ENCODE measurements at regions not wholly inside any gene's neighbourhood (a gene's known extent, or its start where the extent isn't known, plus 50 kb on each side); places are given as distances from the start of the nearest gene placed in this dataset.
A peak's percentile ranks its signal among the peaks of the same experiment; 100 is the strongest.

DNA sequence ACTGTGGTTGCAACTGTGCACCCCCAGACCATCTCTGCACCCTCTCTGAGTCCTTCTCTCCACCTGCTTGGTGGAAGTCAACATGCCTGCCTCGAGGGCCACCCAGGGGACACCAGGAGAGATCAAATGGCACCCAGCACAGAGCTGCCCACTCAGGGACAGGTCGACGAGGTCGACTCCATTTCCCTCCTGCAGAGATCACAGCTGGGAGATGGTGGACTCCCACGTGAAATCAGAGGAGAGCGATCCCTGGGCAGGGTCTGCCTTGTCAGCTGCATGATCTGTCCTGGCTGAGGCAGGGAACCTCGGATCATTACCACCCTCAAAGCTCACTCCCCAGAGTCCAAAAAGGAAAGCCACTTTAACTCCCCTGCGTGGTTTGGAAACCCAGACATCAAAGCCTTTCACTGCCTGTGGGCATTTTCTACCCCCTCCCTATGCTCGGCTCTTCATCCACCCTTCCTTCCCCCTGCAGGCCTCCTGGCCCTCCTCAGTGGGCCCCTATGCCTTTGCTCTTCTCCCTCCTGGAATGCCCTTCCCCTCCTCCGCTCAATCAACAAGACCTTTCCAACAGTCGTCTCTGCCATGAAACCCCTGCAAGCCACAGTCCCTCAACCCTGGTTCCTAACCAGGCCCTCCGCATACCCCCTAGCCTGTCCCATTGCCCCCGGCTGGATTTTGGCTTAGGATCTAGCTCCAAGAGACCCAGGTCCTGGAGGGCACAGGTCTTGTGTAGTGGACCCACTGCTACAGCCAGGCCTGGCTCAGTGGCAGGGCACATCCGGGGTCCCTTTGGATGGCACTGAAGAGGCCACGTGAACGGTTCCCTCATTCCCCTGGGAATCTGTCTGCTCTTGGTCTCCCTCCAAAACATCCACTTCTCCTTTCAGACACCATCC is 103.8 kb upstream of the RPL38 start:
- no peak for DNase-seq (ENCODE audit: low spot score)
- in situ Hi-C loops (cut with HindIII; ENCODE audit: low sequenced_read_pairs), result no loop called here

DNA sequence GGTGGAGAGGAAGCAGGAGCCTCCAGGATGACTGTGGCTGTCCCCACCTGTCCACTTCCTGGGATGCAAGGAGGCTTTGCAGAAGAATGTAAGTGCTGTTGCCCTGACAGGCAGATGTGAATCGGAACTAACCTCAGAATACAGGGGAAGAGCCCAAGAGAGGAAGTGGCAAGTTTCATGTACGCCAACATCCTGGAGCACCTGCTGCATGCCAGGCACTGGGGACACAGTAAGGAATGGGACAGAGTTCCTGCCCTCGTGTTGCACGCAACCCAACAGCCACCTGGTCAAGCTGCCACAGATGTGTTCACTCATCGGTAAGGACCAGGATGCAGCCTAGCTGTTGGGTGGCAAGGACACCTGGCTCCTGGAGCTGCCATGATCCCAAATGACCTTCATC is 98.6 kb upstream of the RPL38 start:
- in situ Hi-C loops (cut with HindIII; ENCODE audit: low sequenced_read_pairs), result no loop called here
- no peak for DNase-seq (ENCODE audit: low spot score)

GRCh38 chr17:74107107-74107506 is 96.4 kb upstream of the RPL38 start:
- no peak for DNase-seq (ENCODE audit: low spot score)
- in situ Hi-C loops (cut with HindIII; ENCODE audit: low sequenced_read_pairs), result no loop called here

DNA sequence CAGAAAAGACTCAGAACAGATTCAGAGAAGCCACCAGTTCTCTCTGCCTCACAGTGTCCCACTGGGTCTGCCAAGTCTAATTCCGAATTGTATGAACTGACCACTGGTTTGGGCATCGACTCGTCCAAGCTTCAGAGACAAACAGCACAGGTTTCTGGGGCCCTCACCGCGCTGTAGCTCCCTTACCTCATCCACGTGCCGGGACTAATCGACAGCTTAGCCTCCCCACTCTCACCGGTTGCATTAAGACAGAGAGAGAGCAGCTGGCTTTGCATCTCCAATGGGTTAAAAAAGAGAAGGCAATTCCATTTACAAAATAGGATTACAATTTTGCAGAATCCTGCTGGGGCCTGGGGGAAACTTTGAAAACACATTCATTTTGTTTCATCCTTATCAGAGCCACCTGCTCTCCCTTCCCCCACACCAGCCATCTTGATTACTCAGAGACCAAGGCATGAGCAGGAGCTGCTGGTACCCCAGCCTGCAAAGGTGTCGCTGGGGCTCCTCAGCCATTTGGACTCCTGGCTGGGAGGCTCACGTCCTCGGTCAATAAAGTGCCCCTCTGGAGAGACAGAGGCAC is 95.3 kb upstream of the RPL38 start:
- in situ Hi-C loops (cut with HindIII; ENCODE audit: low sequenced_read_pairs), result no loop called here
- DNase-seq (ENCODE audit: low spot score), result no peak

- no peak for DNase-seq (ENCODE audit: low spot score)
- in situ Hi-C loops (cut with HindIII; ENCODE audit: low sequenced_read_pairs), result no loop called here
These were observed 93.0 kb upstream of the RPL38 start for GRCh38 chr17:74110467-74110866.

DNA sequence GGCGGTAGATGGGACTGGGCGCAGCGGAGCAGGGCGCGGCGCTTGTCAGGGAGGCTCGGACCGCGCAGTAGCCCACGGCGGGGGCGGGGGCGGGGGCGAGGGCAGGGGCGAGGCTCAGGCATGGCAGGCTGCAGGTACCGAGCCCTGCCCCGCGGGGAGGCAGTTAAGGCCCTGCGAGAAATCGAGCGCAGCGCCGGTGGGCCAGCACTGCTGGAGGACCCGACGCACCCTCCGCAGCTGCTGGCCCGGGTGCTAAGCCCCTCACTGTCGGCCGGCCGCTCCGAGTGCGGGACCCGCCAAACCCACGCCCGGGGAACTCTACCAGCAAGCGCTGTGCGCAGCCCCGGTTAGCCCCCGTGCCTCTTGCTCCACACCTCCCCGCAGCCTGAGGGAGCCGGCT is 90.2 kb upstream of the RPL38 start:
- in situ Hi-C loops (cut with HindIII; ENCODE audit: low sequenced_read_pairs), result no loop called here

DNA sequence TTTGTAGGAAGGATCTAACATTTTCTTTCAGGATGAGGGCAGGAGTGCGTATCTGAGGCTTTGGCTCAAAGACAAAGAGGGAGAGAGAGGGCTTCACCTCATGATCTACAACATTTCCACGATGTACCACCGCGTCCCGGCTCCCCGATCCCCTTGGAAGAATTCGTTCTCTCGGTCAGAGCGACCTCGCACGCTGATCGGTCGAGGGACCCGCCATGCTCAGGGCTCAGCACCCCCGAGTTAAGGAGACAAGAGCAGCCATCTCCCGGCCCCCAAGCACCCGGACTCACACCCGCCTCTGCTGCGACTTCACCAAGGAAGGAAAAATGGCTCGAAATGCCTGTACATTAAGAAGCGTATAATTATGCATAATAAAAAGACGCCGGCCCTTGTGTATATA is 89.5 kb upstream of the RPL38 start:
- in situ Hi-C loops (cut with HindIII; ENCODE audit: low sequenced_read_pairs), result no loop called here
- DNase-seq (ENCODE audit: low spot score), result no peak

More for the DNA sequence above, 90.2 kb upstream of the RPL38 start:
- no peak for DNase-seq (ENCODE audit: low spot score)

- in situ Hi-C loops (cut with HindIII; ENCODE audit: low sequenced_read_pairs), result no loop called here
These were observed 88.5 kb upstream of the RPL38 start for GRCh38 chr17:74114881-74115470.

DNA sequence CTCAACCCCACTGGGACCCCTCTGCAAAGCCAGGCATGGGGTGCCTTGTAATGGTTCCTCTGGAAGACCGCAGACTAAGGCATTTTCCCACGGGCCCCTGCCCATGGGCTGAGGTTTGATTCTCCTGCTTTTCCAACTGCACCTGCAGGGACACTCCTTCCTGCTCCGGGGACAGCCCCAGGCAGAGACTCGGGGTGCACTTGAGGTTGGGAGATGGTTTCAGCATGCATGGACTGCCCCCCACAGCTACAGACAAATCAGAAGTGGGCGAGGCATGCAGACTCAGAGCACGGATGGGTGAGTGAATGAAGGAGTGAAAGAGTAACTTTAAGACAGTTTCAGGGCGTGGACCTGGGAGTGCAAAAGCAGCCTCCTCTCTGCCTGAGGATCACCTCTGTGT is 87.9 kb upstream of the RPL38 start:
- DNase-seq (ENCODE audit: low spot score), result no peak
- in situ Hi-C loops (cut with HindIII; ENCODE audit: low sequenced_read_pairs), result no loop called here

More at GRCh38 chr17:74114881-74115470, 88.5 kb upstream of the RPL38 start:
- no peak for DNase-seq (ENCODE audit: low spot score)

DNA sequence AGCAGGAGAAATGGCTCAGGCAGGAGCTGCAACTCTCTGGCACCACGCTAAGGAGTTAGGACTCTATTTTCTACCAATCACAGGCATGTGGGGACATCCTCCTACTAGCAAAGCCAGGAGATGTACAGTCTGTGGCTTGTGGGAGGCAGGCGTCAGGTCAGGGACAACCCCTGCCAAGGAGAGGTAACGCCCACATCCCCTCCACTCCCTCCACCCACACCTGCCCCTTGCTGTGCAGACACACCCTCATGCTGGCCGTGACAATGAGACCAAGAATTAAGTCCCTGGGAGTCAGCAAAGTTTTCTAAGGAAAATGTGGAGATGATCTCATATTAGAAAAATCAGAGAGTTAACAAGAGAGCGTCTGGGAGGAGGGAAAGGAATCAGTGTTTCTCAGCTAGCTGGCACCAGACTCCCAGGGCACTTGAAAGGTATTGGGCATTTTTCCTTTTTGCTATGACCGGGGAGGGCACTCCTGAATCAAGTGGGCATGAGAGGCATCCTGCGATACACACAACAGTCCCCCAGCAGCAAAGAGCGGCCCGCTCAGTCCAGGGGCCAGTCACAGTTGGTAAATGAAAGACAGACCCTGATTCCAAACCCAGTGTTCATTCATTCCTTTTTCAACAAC is 87.3 kb upstream of the RPL38 start:
- in situ Hi-C loops (cut with HindIII; ENCODE audit: low sequenced_read_pairs), result no loop called here
- no peak for DNase-seq (ENCODE audit: low spot score)

DNA sequence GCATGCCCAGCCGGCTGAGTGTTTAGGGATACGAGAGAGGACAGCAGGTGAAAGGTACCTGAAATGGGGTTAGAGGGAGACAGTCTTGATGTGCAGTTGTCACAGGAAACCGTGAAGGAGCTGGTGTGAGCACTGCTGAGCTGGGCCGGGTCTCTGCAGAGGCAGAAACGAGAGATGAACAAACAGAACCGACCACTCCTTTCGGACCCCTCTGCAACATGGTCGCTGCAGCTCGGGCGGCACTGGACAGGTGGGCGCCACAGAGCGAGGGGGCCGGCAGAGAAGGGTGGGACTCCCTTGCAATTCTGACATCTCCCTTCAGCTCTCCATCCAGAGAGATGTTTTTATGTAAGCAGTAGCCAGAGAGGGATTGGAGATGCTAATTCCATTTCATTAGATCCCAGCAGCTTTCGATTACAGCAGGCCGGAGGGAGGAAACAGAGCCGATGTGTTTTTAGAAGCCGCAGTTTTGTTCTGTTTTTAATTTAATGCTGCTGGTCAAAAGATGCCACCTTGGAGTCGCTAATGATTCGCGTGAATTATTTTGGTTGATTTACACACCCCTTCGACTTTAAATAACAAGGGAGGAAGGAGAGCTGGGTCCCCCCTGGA is 86.3 kb upstream of the RPL38 start:
- DNase-seq (ENCODE audit: low spot score), result no peak
- in situ Hi-C loops (cut with HindIII; ENCODE audit: low sequenced_read_pairs), result no loop called here

GRCh38 chr17:74117999-74118421 is 85.5 kb upstream of the RPL38 start:
- in situ Hi-C loops (cut with HindIII; ENCODE audit: low sequenced_read_pairs), result no loop called here
- DNase-seq (ENCODE audit: low spot score), result peak; percentile 19

GRCh38 chr17:74118504-74118903 is 85.0 kb upstream of the RPL38 start:
- in situ Hi-C loops (cut with HindIII; ENCODE audit: low sequenced_read_pairs), result no loop called here
- no peak for DNase-seq (ENCODE audit: low spot score)

DNA sequence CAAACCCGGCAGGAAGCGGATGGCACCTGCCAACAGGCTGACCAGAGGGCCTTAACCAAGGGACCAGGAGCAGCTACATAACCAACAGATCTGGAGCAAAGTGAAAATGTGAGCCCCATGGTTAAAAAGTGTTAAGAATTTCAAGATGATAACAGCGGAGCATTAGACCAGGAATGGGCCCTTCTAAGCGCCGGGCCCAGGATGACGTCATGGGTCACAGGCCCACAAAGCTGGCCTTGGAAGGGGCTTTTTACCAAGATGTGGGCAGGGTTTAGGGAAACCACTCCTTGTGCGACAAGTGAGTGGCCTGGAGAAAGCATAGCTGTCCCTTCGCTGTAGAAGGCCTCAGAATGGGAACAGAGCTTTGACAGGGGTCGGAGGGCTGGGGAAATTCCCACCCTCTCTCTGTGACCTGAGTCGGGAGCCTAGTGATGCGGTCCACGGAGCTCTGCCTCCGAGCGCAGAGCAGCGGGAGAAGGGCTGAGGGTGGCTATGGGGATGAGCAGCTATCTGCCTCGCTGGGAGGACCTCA is 84.4 kb upstream of the RPL38 start:
- no peak for DNase-seq (ENCODE audit: low spot score)
- in situ Hi-C loops (cut with HindIII; ENCODE audit: low sequenced_read_pairs), result no loop called here

DNA sequence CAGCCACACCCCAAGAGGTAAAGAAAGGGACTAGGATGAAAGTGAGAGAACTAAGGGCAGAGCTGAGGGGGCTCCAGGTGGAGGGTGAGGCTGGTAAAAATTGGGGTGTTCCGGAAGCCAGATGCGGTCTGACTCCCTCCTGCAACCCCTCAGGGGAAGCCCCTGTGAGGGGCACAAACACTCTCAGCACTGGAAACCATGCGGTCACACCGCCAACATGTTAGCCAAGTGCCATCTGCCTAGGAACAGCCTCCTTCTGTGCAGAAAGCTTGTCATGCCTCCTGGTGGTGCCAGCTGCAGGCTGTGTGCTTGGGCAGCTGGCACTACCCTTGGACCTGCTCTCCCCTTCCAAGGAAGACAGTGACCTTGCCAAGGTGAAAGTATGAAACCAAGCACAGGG is 83.5 kb upstream of the RPL38 start:
- DNase-seq (ENCODE audit: low spot score), result no peak
- in situ Hi-C loops (cut with HindIII; ENCODE audit: low sequenced_read_pairs), result no loop called here

DNA sequence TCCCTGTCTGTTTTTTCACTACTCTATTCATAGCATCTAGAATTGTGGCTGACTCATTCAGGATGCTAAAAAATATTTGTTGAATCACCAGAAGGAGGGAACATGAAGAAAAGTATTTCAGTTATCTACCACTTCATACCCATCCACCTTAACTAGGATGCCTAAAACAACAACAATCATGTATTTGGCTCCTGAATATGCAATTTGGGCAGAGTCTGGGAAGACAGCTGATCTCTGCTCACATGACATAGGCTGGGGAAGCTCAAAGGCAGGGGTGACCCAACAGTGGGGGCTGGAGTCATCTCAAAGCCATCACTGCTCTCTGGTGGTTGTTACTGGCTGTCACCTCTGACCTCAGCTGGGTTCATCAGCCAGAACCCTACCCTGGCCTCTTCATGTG is 80.1 kb upstream of the RPL38 start:
- no peak for DNase-seq (ENCODE audit: low spot score)
- in situ Hi-C loops (cut with HindIII; ENCODE audit: low sequenced_read_pairs), result no loop called here

GRCh38 chr17:74123866-74124444 is 79.5 kb upstream of the RPL38 start:
- in situ Hi-C loops (cut with HindIII; ENCODE audit: low sequenced_read_pairs), result no loop called here
- DNase-seq (ENCODE audit: low spot score), result no peak

DNA sequence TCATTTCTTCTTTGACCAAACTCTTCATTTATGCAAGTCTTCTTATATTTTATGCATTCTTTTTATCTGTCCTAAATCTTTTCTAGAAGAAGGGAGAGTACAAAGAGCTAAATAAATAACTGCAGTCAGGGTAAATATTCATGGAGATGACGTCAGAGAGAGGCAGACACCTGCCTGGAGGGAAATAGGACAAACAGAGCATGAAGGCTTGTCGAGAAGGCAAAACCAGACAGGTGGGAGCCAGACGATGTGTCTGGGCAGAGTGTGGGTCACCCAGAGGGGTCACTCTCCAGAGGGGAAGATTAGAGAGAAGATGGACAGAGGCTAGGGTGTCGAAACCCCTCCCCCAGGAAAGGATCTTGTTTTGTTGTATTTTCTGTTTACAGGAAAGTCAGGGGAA is 78.3 kb upstream of the RPL38 start:
- in situ Hi-C loops (cut with HindIII; ENCODE audit: low sequenced_read_pairs), result no loop called here
- no peak for DNase-seq (ENCODE audit: low spot score)
